H1 (cell line): ENCODE measurements at regions not wholly inside any gene's neighbourhood (a gene's known extent, or its start where the extent isn't known, plus 50 kb on each side); places are given as distances from the start of the nearest gene placed in this dataset.

Experiments
- CTCF ChIA-PET: fragments of 300-600 bp; sonication (Branson Sonifier 250); formaldehyde crosslinking; loops from one replicate; lab custom pipeline; 2021; ENCODE audit not compliant: partially characterized antibody; lab: Charles Lee
- POLR2A ChIA-PET: fragments of 300-600 bp; sonication (Branson Sonifier 250); formaldehyde crosslinking; loops from one replicate; lab custom pipeline; 2021; ENCODE audit warnings: inconsistent platforms; ENCODE audit not compliant: partially characterized antibody; lab: Charles Lee
- DNase-seq, 2 experiments: peaks; one replicate each; pipeline versions ENCODE4 v3.0.0 to v3.0.0-alpha.2; 2010 to 2022; ENCODE audit warnings: low spot score in 2 of 2, low read depth in 1 of 2, mixed read lengths in 1 of 2
- FAIRE-seq: peaks from 2 replicates; lab custom pipeline; 2011; peaks lifted over from hg19 to GRCh38; lab: Jason Lieb, UNC
- H2AFZ ChIP-seq: 2 replicates; pipeline ENCODE4 v1.8.1; 2012; ENCODE audit warnings: low read length, inconsistent platforms
- H2AK5ac ChIP-seq: 2 replicates; pipeline ENCODE4 v1.6.1; 2013; ENCODE audit warnings: low read depth, low read length
- H2BK120ac ChIP-seq: replicated peaks from 2 replicates; pipeline ENCODE3; 2013; ENCODE audit warnings: low read depth, low read length, inconsistent platforms
- H2BK12ac ChIP-seq: 2 replicates; pipeline ENCODE4 v1.6.1; 2013; ENCODE audit warnings: low read depth, low read length
- H2BK15ac ChIP-seq: 2 replicates; pipeline ENCODE4 v1.6.1; 2013; ENCODE audit warnings: low read length
- H2BK20ac ChIP-seq: 2 replicates; pipeline ENCODE4 v1.6.1; 2013; ENCODE audit warnings: low read length
- H2BK5ac ChIP-seq: 2 replicates; pipeline ENCODE4 v1.6.1; 2013; ENCODE audit warnings: low read depth, low read length
- H3K14ac ChIP-seq: 2 replicates; pipeline ENCODE4 v1.6.1; 2013; ENCODE audit warnings: inconsistent platforms; ENCODE audit not compliant: insufficient read length
- H3K18ac ChIP-seq: 2 replicates; pipeline ENCODE4 v1.6.1; 2013; ENCODE audit warnings: low read length; ENCODE audit errors: extremely low read depth
- H3K23ac ChIP-seq: 2 replicates; pipeline ENCODE4 v1.6.1; 2013; ENCODE audit warnings: inconsistent platforms; ENCODE audit not compliant: insufficient read length
- H3K23me2 ChIP-seq: 2 replicates; pipeline ENCODE4 v1.6.1; 2013; ENCODE audit warnings: low read depth, low read length
- H3K27ac ChIP-seq: 2 replicates; pipeline ENCODE4 v1.6.1; 2011; ENCODE audit warnings: low read depth, low read length, inconsistent platforms
- H3K27me3 ChIP-seq, 4 experiments: replicated peaks in 1 of 4; 1 replicate in 1 of 4; 2 replicates in 3 of 4; pipeline versions ENCODE4 v1.6.1 to v1.8.1; 2011 to 2013; ENCODE audit warnings: low read length in 3 of 4, mild to moderate bottlenecking in 3 of 4, inconsistent platforms in 2 of 4, mixed read lengths in 2 of 4, moderate library complexity in 1 of 4; ENCODE audit not compliant: control insufficient read depth in 3 of 4, insufficient read depth in 3 of 4; ENCODE audit errors: extremely low read depth in 1 of 4
- H3K36me3 ChIP-seq, 4 experiments: 2 replicates each; pipeline versions ENCODE4 v1.6.1 to v1.8.1; 2011 to 2013; ENCODE audit warnings: mild to moderate bottlenecking in 4 of 4, low read length in 3 of 4, moderate library complexity in 2 of 4, control low read depth in 1 of 4, inconsistent platforms in 1 of 4; ENCODE audit not compliant: insufficient read depth in 4 of 4, control insufficient read depth in 2 of 4
- H3K4ac ChIP-seq: replicated peaks from 2 replicates; pipeline ENCODE3; 2013; ENCODE audit warnings: low read length, low read depth, mixed read lengths, inconsistent platforms; ENCODE audit not compliant: insufficient read length
- H3K4me1 ChIP-seq, 4 experiments: replicated peaks in 1 of 4; 1 replicate in 1 of 4; 2 replicates in 3 of 4; pipeline versions ENCODE4 v1.6.1 to v1.8.1; 2011 to 2013; ENCODE audit warnings: low read length in 3 of 4, inconsistent platforms in 2 of 4, mixed read lengths in 1 of 4; ENCODE audit not compliant: insufficient read depth in 4 of 4, control insufficient read depth in 3 of 4
- H3K4me2 ChIP-seq, 2 experiments: 2 replicates each; pipeline versions ENCODE4 v1.6.1 to v1.8.1; 2011 to 2013; ENCODE audit warnings: low read depth in 2 of 2, low read length in 2 of 2, control low read depth in 1 of 2, inconsistent platforms in 1 of 2, mild to moderate bottlenecking in 1 of 2; ENCODE audit not compliant: insufficient read depth in 1 of 2
- H3K4me3 ChIP-seq, 4 experiments: fragments of 200-600, 300-600 bp in 1 of 4; sonication (generic), shearing (Covaris generic), sonication (Bioruptor Twin) in 1 of 4; 2 replicates each; pipeline versions ENCODE4 v1.5.1 to v1.8.1; 2011 to 2016; ENCODE audit warnings: low read length in 4 of 4, low read depth in 3 of 4, control low read depth in 2 of 4, inconsistent platforms in 2 of 4, mild to moderate bottlenecking in 2 of 4, mixed read lengths in 1 of 4, moderate library complexity in 1 of 4; ENCODE audit not compliant: insufficient read depth in 2 of 4; ENCODE audit errors: extremely low read depth in 1 of 4
- H3K56ac ChIP-seq: replicated peaks from 2 replicates; pipeline ENCODE3; 2013; ENCODE audit warnings: low read depth, mild to moderate bottlenecking, mixed read lengths, low read length, inconsistent platforms; ENCODE audit not compliant: insufficient read length
- H3K79me1 ChIP-seq: 2 replicates; pipeline ENCODE4 v1.6.1; 2013; ENCODE audit warnings: low read depth, low read length, control low read depth
- H3K79me2 ChIP-seq, 2 experiments: 2 replicates each; pipeline versions ENCODE4 v1.6.1 to v1.8.1; 2012 to 2013; ENCODE audit warnings: low read length in 2 of 2, mild to moderate bottlenecking in 2 of 2, inconsistent platforms in 1 of 2; ENCODE audit not compliant: insufficient read depth in 2 of 2, control insufficient read depth in 1 of 2
- H3K9ac ChIP-seq, 4 experiments: replicated peaks in 1 of 4; 1 replicate in 1 of 4; 2 replicates in 3 of 4; pipeline versions ENCODE4 v1.6.1 to v1.8.1; 2011 to 2013; ENCODE audit warnings: low read depth in 3 of 4, low read length in 3 of 4, control low read depth in 2 of 4, mild to moderate bottlenecking in 2 of 4, moderate library complexity in 2 of 4, inconsistent platforms in 1 of 4; ENCODE audit errors: extremely low read depth in 1 of 4
- H3K9me3 ChIP-seq, 2 experiments: 2 replicates each; pipeline versions ENCODE4 v1.6.1 to v1.8.1; 2012 to 2013; ENCODE audit warnings: mild to moderate bottlenecking in 2 of 2, moderate library complexity in 2 of 2, control low read depth in 1 of 2, inconsistent platforms in 1 of 2, low read depth in 1 of 2, low read length in 1 of 2, mixed read lengths in 1 of 2; ENCODE audit not compliant: insufficient read depth in 2 of 2
- H4K20me1 ChIP-seq, 2 experiments: replicated peaks in 1 of 2; 2 replicates each; pipeline versions ENCODE3 to v1.8.1; 2011 to 2013; ENCODE audit warnings: inconsistent platforms in 2 of 2, low read length in 2 of 2, mild to moderate bottlenecking in 1 of 2; ENCODE audit not compliant: insufficient read depth in 2 of 2, control insufficient read depth in 1 of 2
- H4K5ac ChIP-seq: 2 replicates; pipeline ENCODE4 v1.6.1; 2013; ENCODE audit warnings: low read length, low read depth, mixed read lengths, inconsistent platforms; ENCODE audit not compliant: insufficient read length
- H4K8ac ChIP-seq: 2 replicates; pipeline ENCODE4 v1.8.0; 2013; ENCODE audit warnings: mild to moderate bottlenecking, moderate library complexity, low read length, inconsistent platforms; ENCODE audit not compliant: insufficient read depth; ENCODE audit errors: extremely low read depth
- H4K91ac ChIP-seq: replicated peaks from 2 replicates; pipeline ENCODE3; 2013; ENCODE audit warnings: low read length, mixed read lengths, inconsistent platforms; ENCODE audit not compliant: insufficient read length
- CEBPB ChIP-seq: IDR thresholded peaks from 2 replicates; pipeline ENCODE4 v1.6.1; 2012; ENCODE audit warnings: low read depth, low read length
- SIX5 ChIP-seq: IDR thresholded peaks from 2 replicates; pipeline ENCODE4 v1.6.1; 2011; ENCODE audit warnings: mild to moderate bottlenecking, low read depth, low read length
- WGBS, 2 experiments: shearing (Covaris generic) in 1 of 2; methylation state at CpG; one replicate each; pipeline versions ENCODE4 v1.1.6 to v1.1.7; 2013 to 2015; ENCODE audit warnings: low lambda C conversion rate in 2 of 2, mixed read lengths in 2 of 2, inconsistent platforms in 1 of 2, low coverage in 1 of 2, missing lambda C conversion rate in 1 of 2; ENCODE audit not compliant: insufficient replicate concordance in 2 of 2, insufficient coverage in 1 of 2, insufficient read length in 1 of 2; ENCODE audit errors: extremely low coverage in 1 of 2, missing lambda C conversion rate in 1 of 2; 5-methylcytosine and 5-hydroxymethylcytosine counted together

- no peak overlapping the region for H3K4me3 ChIP-seq
- H4K91ac ChIP-seq: no peak overlapping the region
- no peak overlapping the region for H3K56ac ChIP-seq
- 93% methylated on average over 4 of the region's 4 CpGs; no CpG with 5 or more reads in 1 of the 2 experiments for WGBS, 2 experiments
- H4K20me1 ChIP-seq: no peaks in the 10 kb centered on the region
- ChIA-PET CTCF (no interaction called here), POLR2A (no interaction called here)
- no peak overlapping the region for H2BK15ac ChIP-seq
- no peak overlapping the region for H2BK5ac ChIP-seq
- H2AFZ ChIP-seq: no peak overlapping the region
- no peaks in the 10 kb centered on the region for H3K79me2 ChIP-seq
- no peak overlapping the region for H2AK5ac ChIP-seq
- H3K4me2 ChIP-seq: no peak overlapping the region
- no peak overlapping the region for H2BK20ac ChIP-seq
- no peaks in the 10 kb centered on the region for H3K36me3 ChIP-seq
- H4K8ac ChIP-seq: no peak overlapping the region
- no peaks in the 10 kb centered on the region for H3K9me3 ChIP-seq
- H3K4me1 ChIP-seq: no peaks in the 10 kb centered on the region
- H3K14ac ChIP-seq: no peak overlapping the region
- no peak overlapping the region for H2BK120ac ChIP-seq
- FAIRE-seq (no peak), DNase-seq (no peak)
- TF ChIP-seq CEBPB (0 out of 2 replicates have a peak, but pooled peaks have one; percentile 10), SIX5 (no peak)
- no peak overlapping the region for H2BK12ac ChIP-seq
- no peak overlapping the region for H3K9ac ChIP-seq
- H3K4ac ChIP-seq: no peak overlapping the region
- H3K23me2 ChIP-seq: no peaks in the 10 kb centered on the region
- no peak overlapping the region for H3K23ac ChIP-seq
- H3K79me1 ChIP-seq: no peaks in the 10 kb centered on the region
- no peak overlapping the region for H4K5ac ChIP-seq
- no peak overlapping the region for H3K18ac ChIP-seq
- no peak overlapping the region for H3K27ac ChIP-seq
- no peaks in the 10 kb centered on the region for H3K27me3 ChIP-seq
Observed at GRCh38 chr21:14317507-14317906, 65.4 kb downstream of the HSPA13 start.
